NCI-H2081 treated with DMSO at 0.1 percent for 48 hours (cell line): ENCODE measurements at regions not wholly inside any gene's neighbourhood (a gene's known extent, or its start where the extent isn't known, plus 50 kb on each side); places are given as distances from the start of the nearest gene placed in this dataset.

Experiments used
- DNase-seq: peaks from one replicate; lab custom pipeline; 2025; lab: John Stamatoyannopoulos, UW

- DNase-seq: no peak
These were observed 65.7 kb upstream of the CCDC196 start for GRCh38 chr14:66420251-66421006.

DNA sequence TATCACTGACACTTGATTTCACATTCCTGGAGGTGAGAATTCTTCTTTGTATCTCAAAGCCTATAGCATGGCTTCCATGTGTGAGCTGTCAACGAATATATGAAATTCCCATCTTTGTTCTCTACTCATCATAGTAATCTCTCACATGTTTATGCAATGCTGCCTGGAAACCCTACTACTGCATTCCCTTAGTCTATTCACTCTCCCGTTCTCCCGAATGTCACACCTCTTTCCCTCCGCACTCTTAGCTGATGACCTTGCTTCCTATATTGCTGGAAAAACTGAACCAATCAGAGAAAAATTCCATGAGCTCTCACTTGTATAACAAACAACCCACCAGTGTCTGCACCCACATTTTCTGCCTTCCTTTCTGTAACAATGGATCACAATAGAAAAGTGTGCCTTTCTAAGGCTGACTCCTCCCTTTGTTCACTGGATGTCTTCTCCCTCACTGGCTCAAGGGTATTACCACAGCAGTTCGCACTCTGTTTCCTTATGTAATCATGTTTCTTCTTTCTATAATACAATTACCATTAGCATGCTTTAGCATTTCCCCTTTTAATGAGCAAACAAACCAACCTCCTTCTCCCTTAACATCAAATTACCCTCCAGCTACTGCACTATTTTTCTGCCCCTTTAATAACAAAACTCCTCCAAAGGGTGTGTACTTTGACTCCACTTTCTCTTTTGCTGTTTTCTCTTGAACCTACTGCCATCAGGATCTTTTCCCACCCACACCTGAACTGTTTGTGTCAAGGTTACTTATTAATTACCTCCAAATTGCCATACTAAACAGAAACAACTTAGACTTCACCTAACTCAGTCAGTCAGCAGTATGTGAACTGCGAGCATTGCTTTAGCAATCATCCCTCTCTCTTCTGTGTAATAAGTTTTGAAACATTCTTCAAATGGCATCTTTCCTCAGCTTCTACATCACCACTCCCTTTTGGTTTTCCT is 63.9 kb upstream of the CCDC196 start:
- DNase-seq: no peak

DNA sequence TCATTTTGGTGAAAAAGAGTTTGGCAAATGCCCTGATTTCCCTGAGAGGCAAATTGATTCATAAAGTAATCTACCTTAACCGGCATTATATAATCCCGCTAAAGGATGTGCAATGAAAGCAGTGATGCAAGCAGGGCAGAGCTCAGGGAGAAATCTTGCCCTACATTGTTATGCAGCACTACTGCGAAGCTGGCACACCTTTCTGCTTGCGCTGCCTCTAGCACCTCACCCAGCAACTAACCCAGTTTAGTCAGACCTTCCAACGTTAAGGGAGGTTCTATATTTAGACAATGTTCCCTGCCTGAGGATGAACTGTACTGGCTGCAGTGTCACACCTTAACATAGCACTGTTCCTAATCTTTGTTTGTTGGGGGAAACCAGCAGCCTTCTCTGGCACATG is 60.8 kb upstream of the CCDC196 start:
- DNase-seq: no peak

DNA sequence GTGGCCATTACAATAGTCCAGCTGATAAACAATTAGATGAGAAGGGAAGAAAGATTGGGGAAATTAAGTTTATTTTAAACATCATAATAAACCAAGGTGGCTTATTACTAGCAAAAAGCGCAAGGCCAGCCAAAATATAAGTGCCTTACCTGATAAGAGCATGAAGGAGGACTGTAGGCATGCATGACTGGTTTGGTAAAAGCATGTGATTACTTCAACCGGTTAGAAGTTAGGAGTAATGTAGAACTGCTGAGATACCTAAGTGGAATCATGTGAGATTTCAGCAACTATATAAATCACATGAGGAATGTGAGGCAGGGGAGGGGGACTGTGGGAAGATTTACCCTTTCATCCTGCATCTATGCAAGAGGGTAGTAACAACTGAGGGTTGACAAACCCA is 59.7 kb upstream of the CCDC196 start:
- DNase-seq: no peak

DNA sequence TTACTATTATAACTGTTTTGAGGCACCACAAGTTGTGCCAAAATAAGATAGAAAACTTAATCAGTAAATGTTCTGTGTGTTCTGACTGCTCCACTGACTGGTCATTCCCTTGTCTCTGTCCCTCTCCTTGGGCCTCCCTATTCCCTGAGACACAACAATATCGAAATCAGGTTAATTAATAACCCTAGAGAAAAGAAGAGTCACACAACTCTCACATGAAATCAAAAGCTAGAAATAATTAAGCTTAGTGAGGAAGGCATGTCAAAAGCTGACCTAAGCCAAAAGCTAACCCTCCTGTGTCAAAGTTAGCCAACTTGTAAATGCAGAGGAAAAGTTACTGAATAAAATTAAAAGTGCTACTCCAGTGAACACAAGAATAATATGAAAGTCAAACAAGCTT is 53.8 kb upstream of the CCDC196 start:
- no peak for DNase-seq

- DNase-seq: no peak
These were observed 51.7 kb upstream of the CCDC196 start for GRCh38 chr14:66434464-66434863.

GRCh38 chr14:66435683-66436082 is 50.5 kb upstream of the CCDC196 start:
- no peak for DNase-seq
